GM12892 (cell line): ENCODE measurements at regions not wholly inside any gene's neighbourhood (a gene's known extent, or its start where the extent isn't known, plus 50 kb on each side); places are given as distances from the start of the nearest gene placed in this dataset.

Experiments used
- DNase-seq: peaks from one replicate; pipeline ENCODE4 v3.0.0; 2011; ENCODE audit not compliant: insufficient read length
- FAIRE-seq: peaks from 2 replicates; lab custom pipeline; 2011; peaks lifted over from hg19 to GRCh38; lab: Jason Lieb, UNC
- POLR2A ChIP-seq: IDR thresholded peaks from 2 replicates; pipeline ENCODE4 v1.6.1; 2011; ENCODE audit warnings: low read depth, low read length, control low read depth
- POLR2AphosphoS5 ChIP-seq: IDR thresholded peaks from 2 replicates; pipeline ENCODE4 v1.6.1; 2011; ENCODE audit warnings: low read depth, low read length, control low read depth
- TAF1 ChIP-seq: IDR thresholded peaks from 2 replicates; pipeline ENCODE4 v1.6.1; 2011; ENCODE audit warnings: low read depth, mild to moderate bottlenecking, control low read depth, low read length, borderline replicate concordance

DNA sequence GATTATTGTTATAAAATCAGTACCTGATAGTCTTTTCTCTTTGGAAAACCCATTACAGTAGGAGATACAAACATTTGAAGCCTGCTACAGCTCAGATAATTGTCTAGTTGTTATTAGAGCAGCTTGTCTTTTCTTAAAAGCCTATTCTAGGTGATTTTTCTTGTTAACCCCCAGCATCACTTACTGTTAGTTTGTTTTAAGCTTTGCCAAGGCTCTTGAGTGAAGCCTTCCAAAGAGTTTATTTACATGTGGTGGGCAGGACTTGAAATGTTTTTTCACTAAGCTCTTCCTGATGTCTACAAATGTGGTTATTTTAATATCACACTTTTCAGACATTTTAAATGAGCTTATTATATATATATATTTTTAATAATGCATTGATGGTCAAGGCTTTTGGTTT is 791.3 kb downstream of the PLCL1 start:
- FAIRE-seq (no peak), DNase-seq (no peak)
- TF ChIP-seq TAF1 (no peak), POLR2AphosphoS5 (no peak), POLR2A (no peak)

DNA sequence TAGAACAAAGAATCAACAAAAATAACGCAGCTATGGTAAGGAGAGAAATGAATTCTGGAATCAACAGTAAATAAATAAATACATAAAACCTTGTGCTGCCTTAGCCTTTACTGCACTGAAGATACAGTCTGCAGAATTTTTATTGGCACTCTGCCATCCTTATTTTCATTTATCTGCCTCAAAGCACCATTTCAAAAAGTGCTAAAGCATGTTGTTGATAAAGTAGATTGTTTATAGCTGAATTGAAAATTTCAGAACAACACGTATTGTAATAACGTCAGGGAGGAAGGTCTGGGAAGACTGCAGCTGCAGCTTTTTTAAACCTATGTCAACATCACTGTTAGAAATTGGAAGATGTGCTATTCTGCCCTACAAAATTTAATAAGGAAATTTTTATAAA is 787.2 kb downstream of the PLCL1 start:
- TF ChIP-seq TAF1 (no peak), POLR2AphosphoS5 (no peak), POLR2A (no peak)
- DNase-seq (no peak), FAIRE-seq (no peak)

DNA sequence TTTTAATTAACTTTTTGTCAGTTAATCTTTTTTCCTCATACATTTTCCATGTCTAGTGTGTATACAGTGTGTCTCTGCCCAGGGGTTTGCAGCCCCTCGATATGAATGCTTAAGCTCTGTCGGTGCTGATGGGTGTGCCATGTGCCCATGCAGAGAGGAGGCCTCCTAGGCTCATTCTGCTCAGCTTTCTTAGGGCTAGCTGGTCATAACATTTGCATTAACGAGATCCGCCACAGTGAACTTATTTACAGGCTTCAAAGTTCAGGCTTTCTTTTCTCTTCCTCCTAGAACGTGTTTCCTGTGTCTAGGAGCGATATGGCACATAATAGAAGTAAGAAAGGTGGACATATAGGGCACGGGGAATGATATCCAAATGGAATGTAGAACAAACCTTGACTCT is 783.3 kb downstream of the PLCL1 start:
- DNase-seq (no peak), FAIRE-seq (no peak)
- TF ChIP-seq POLR2A: no peak
- no peak for TF ChIP-seq TAF1
- no peak for TF ChIP-seq POLR2AphosphoS5

- FAIRE-seq (no peak), DNase-seq (no peak)
- no peak for TF ChIP-seq POLR2A
- no peak for TF ChIP-seq POLR2AphosphoS5
- no peak for TF ChIP-seq TAF1
Observed at GRCh38 chr2:198587240-198587639, 782.8 kb downstream of the PLCL1 start.

DNA sequence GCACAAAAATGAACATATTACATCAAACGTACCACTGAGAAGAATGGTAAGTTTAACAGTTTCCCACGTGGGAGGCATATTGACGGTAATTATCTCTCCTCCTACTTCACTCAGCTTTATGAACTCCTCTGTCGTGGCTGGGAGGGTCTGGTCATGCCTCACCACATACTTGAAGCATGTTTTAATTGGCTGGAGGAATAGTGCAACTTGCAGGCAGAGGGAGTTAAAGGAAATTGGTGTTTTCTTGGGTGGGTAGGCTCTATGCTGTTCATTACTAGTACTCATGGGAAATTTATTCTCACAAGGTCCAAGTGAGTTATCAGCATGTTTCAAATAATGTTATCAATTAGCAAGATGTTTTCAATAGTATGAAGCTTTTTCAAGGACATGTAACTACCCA is 767.0 kb downstream of the PLCL1 start:
- FAIRE-seq (no peak), DNase-seq (no peak)
- TF ChIP-seq TAF1 (no peak), POLR2AphosphoS5 (no peak), POLR2A (no peak)

GRCh38 chr2:198558176-198558575 is 753.8 kb downstream of the PLCL1 start:
- DNase-seq (no peak), FAIRE-seq (no peak)
- TF ChIP-seq POLR2A (no peak), TAF1 (no peak), POLR2AphosphoS5 (no peak)

GRCh38 chr2:198546122-198546521 is 741.7 kb downstream of the PLCL1 start:
- TF ChIP-seq POLR2A (no peak), TAF1 (no peak), POLR2AphosphoS5 (no peak)
- FAIRE-seq (no peak), DNase-seq (no peak)

DNA sequence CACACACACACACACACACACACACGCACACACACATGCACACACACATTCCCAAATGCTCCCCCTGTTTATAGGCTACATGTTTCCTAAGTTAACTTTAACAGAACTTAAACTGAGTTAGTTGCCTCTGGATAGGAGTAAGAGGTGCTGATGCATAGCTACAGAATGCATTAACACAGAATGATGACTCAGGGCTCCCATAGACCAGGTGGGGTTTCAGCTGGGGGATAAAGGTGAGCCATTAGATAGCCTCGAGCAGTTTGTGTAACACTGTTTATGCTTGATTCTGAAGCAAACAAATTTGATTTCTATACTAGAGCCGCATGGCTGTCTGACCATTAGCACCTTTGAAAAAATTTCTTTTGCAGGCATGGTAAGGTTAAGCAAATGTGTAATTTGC is 741.0 kb downstream of the PLCL1 start:
- no peak for DNase-seq
- FAIRE-seq: no peak
- TF ChIP-seq POLR2AphosphoS5 (no peak), TAF1 (no peak), POLR2A (no peak)

GRCh38 chr2:198544461-198544860 is 740.1 kb downstream of the PLCL1 start:
- FAIRE-seq (no peak), DNase-seq (no peak)
- TF ChIP-seq TAF1 (no peak), POLR2AphosphoS5 (no peak), POLR2A (no peak)

GRCh38 chr2:198534756-198535155 is 730.4 kb downstream of the PLCL1 start:
- DNase-seq: no peak
- no peak for FAIRE-seq
- no peak for TF ChIP-seq POLR2A
- no peak for TF ChIP-seq TAF1

DNA sequence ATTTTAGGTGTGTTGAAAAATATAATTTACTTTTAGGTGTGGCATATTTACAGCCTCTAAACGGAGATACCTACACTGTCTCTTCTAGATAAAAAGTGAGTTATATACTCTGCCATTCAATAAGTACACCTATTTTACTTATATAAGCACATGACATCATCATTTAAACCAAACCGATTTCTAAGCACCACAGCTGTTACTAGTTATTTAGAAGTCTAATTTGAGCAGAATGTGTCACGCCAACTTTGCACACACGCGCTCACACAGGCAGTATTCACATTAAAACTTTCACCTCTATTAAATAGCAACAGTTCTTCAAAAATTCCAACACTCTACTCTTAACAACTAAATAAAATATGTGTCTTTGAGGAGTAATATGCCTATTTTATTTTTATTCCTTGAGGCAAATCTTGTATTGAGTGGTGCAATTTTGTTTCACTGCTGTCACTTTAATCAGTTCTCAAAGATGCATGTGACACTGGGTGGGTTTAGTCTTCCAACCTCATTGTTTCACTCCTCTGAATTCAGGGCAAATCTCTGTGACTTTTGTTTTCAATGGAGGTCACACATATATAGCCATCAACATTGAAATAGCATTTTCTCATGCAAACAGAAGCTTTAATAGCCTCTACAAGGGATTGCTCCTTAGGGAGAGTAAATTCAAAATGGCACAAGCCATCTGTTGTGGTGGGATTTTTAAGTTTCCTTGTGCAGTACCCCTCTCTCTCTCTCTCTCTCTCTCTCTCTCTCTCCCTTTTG is 721.0 kb downstream of the PLCL1 start:
- TF ChIP-seq POLR2A: no peak
- TF ChIP-seq POLR2AphosphoS5: no peak
- no peak for TF ChIP-seq TAF1
- FAIRE-seq (no peak), DNase-seq (no peak)

DNA sequence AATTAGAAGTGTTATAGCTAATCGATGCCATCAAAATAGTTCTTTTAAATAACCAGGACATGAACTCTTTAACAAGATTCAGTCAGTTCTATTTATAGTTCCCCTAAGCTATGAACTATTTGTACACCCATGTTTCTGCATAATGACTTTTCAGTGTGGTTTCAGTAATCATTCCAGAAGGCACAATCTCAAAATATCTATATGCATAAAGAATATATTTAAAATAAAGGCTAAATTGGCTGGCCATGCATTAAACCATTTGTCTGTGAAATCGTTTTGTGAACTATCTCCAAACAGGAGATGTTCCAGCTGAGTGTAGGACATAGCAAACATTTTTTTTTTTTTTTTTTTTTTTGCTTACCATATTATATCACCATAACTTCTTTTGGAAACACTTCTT is 719.3 kb downstream of the PLCL1 start:
- DNase-seq (no peak), FAIRE-seq (no peak)
- no peak for TF ChIP-seq TAF1
- TF ChIP-seq POLR2AphosphoS5: no peak
- TF ChIP-seq POLR2A: no peak
